HepG2 (cell line): ENCODE measurements at regions not wholly inside any gene's neighbourhood (a gene's known extent, or its start where the extent isn't known, plus 50 kb on each side); places are given as distances from the start of the nearest gene placed in this dataset.

ENCODE experiments used
- ATAC-seq: fragments of 200-7000 bp; cut with Tn5 transposase; 3 replicates; pipeline ENCODE4 v1.9.1; 2020; ENCODE audit warnings: mild to moderate bottlenecking, moderate library complexity
- BruUV-seq: library from RNA; stranded (reverse); fragments of 400-500 nt; replicated peaks from 2 replicates; lab custom pipeline; 2021; lab: Mats Ljungman, UMichigan
- CTCF ChIA-PET: fragments of 300-600 bp; formaldehyde crosslinking; extraction: SDS; loops from one replicate; lab custom pipeline; 2021; ENCODE audit warnings: low total read pairs, inconsistent platforms, low intra/inter-chr PET ratio; lab: Yijun Ruan, JAX
- POLR2A ChIA-PET: fragments of 350-600 bp; sonication (Branson Sonifier 250); formaldehyde crosslinking; loops from one replicate; lab custom pipeline; 2020; ENCODE audit warnings: antibody characterized with exemption, inconsistent platforms; lab: Yijun Ruan, JAX
- DNase-seq: peaks from one replicate; pipeline ENCODE4 v3.0.0-alpha.2; 2015; ENCODE audit warnings: low spot score
- FAIRE-seq: peaks from 3 replicates; lab custom pipeline; 2011; peaks lifted over from hg19 to GRCh38; lab: Jason Lieb, UNC
- H2AFZ ChIP-seq: one replicate; pipeline ENCODE4 v1.6.1; 2011; ENCODE audit warnings: low read length, inconsistent platforms
- H3K27ac ChIP-seq: fragments of 300-600 bp; 3 replicates; pipeline ENCODE4 v1.8.0; 2011; ENCODE audit warnings: mixed run types, mild to moderate bottlenecking, mixed read lengths, low read length, inconsistent platforms; ENCODE audit not compliant: insufficient read depth; ENCODE audit errors: extremely low read length
- H3K27me3 ChIP-seq, 2 experiments: fragments of 200-600 bp in 1 of 2; 2 replicates in 1 of 2; 3 replicates in 1 of 2; pipeline versions ENCODE4 v1.6.0 to v1.8.0; 2011; ENCODE audit warnings: low read length in 2 of 2, mild to moderate bottlenecking in 2 of 2, moderate library complexity in 2 of 2, inconsistent platforms in 1 of 2; ENCODE audit not compliant: insufficient read depth in 2 of 2, control insufficient read depth in 1 of 2
- H3K36me3 ChIP-seq, 2 experiments: fragments of 200-600 bp in 1 of 2; replicated peaks in 1 of 2; 2 replicates in 1 of 2; 3 replicates in 1 of 2; pipeline versions ENCODE4 v1.5.1 to v1.8.0; 2011; ENCODE audit warnings: low read length in 2 of 2, inconsistent platforms in 1 of 2; ENCODE audit not compliant: insufficient read depth in 2 of 2, control insufficient read depth in 1 of 2
- H3K4me1 ChIP-seq: 2 replicates; pipeline ENCODE4 v1.5.1; 2012; ENCODE audit warnings: low read length, inconsistent platforms; ENCODE audit not compliant: insufficient read depth
- H3K4me2 ChIP-seq: 2 replicates; pipeline ENCODE4 v1.6.0; 2011; ENCODE audit warnings: low read depth, low read length, inconsistent platforms
- H3K4me3 ChIP-seq, 3 experiments: fragments of 200-600 bp in 1 of 3; sonication (generic), shearing (Covaris generic) in 1 of 3; replicated peaks in 1 of 3; 2 replicates each; pipeline ENCODE4 v1.5.1; 2011 to 2016; ENCODE audit warnings: low read length in 3 of 3, inconsistent platforms in 2 of 3, low read depth in 2 of 3, mild to moderate bottlenecking in 2 of 3, control low read depth in 1 of 3, mixed read lengths in 1 of 3; ENCODE audit not compliant: insufficient read depth in 1 of 3
- H3K79me2 ChIP-seq: one replicate; pipeline ENCODE4 v1.6.1; 2011; ENCODE audit warnings: low read length, inconsistent platforms; ENCODE audit not compliant: insufficient read depth
- H3K9ac ChIP-seq: 2 replicates; pipeline ENCODE4 v1.6.0; 2011; ENCODE audit warnings: mild to moderate bottlenecking, low read depth, low read length, inconsistent platforms; ENCODE audit not compliant: insufficient read depth
- H3K9me3 ChIP-seq: 2 replicates; pipeline ENCODE4 v1.5.1; 2012; ENCODE audit warnings: mild to moderate bottlenecking, low read length
- H4K20me1 ChIP-seq: 2 replicates; pipeline ENCODE4 v1.6.0; 2011; ENCODE audit warnings: inconsistent platforms, mild to moderate bottlenecking, low read length, moderate library complexity; ENCODE audit not compliant: insufficient read depth
- CCDC6 ChIP-seq: sonication (generic); formaldehyde crosslinking; IDR thresholded peaks from 2 replicates; pipeline ENCODE4 v1.8.1; 2022; ENCODE audit warnings: mild to moderate bottlenecking, missing genetic modification reagents, moderate library complexity
- CTCF ChIP-seq: sonication (generic); formaldehyde crosslinking; IDR thresholded peaks from 2 replicates; pipeline ENCODE4 v1.5.0; 2020; ENCODE audit warnings: mild to moderate bottlenecking, missing genetic modification reagents, moderate library complexity
- GPN1 ChIP-seq: sonication (generic); formaldehyde crosslinking; IDR thresholded peaks from 2 replicates; pipeline ENCODE4 v1.5.1; 2020; ENCODE audit warnings: missing genetic modification reagents, borderline replicate concordance
- HOXD1 ChIP-seq: sonication (generic); formaldehyde crosslinking; IDR thresholded peaks from 2 replicates; pipeline ENCODE4 v1.5.0; 2020; ENCODE audit warnings: missing genetic modification reagents
- MZF1 ChIP-seq: sonication (generic); formaldehyde crosslinking; IDR thresholded peaks from 2 replicates; pipeline ENCODE4 v1.8.1; 2023; ENCODE audit warnings: mild to moderate bottlenecking, missing genetic modification reagents, borderline replicate concordance
- RAD21 ChIP-seq: fragments of 450-650 bp; formaldehyde crosslinking; IDR thresholded peaks from 2 replicates; pipeline ENCODE4 v1.5.0; 2020; ENCODE audit warnings: mild to moderate bottlenecking
- RXRA ChIP-seq: sonication (generic); formaldehyde crosslinking; IDR thresholded peaks from 2 replicates; pipeline ENCODE4 v1.5.1; 2020; ENCODE audit warnings: missing genetic modification reagents
- SMC3 ChIP-seq: IDR thresholded peaks from 2 replicates; pipeline ENCODE4 v1.6.1; 2011; ENCODE audit warnings: low read length, improper control_type of control experiment
- STAG1 ChIP-seq: sonication (generic); formaldehyde crosslinking; IDR thresholded peaks from 2 replicates; pipeline ENCODE4 v1.4.0; 2020; ENCODE audit warnings: missing genetic modification reagents
- ZNF260 ChIP-seq: sonication (generic); formaldehyde crosslinking; IDR thresholded peaks from 2 replicates; pipeline ENCODE4 v1.4.0; 2020; ENCODE audit warnings: missing genetic modification reagents, low read depth, mild to moderate bottlenecking, borderline replicate concordance
- ZNF484 ChIP-seq: sonication (generic); formaldehyde crosslinking; IDR thresholded peaks from 2 replicates; pipeline ENCODE4 v1.5.1; 2020; ENCODE audit warnings: mild to moderate bottlenecking, low read depth, missing genetic modification reagents, borderline replicate concordance
- WGBS: methylation state at CpG from one replicate; pipeline ENCODE4 v1.1.6; 2017; ENCODE audit warnings: low lambda C conversion rate; 5-methylcytosine and 5-hydroxymethylcytosine counted together
- in situ Hi-C: cut with HindIII; loops from 2 replicates; pipeline ENCODE4 v1.10.0; 2017; ENCODE audit warnings: low pct_unique_long_range_greater_than_20kb; ENCODE audit not compliant: extremely low pct_ligation_motif_present
- intact Hi-C: fragments of 100-400 bp; cut with micrococcal nuclease; formaldehyde crosslinking; loops from one replicate; pipeline ENCODE4 v1.10.0; 2022; ENCODE audit not compliant: unreplicated experiment

GRCh38 chr20:56171087-56172012, 77.2 kb upstream of the MC3R start:
- FAIRE-seq: peak; percentile 86
- Histone ChIP-seq H4K20me1 (no peaks in the 10 kb centered on the region), H3K27me3 (no peaks in the 10 kb centered on the region), H3K4me3 (no peak overlapping the region), H3K27ac (no peak overlapping the region), H3K4me2 (no peak overlapping the region), H2AFZ (no peak overlapping the region), H3K4me1 (no peaks in the 10 kb centered on the region), H3K9me3 (peaks cover 33% of the 10 kb centered on the region; the same call in 1 of the 2 replicates), H3K79me2 (no peaks in the 10 kb centered on the region), H3K36me3 (no peaks in the 10 kb centered on the region), H3K9ac (no peak overlapping the region)
- ChIA-PET POLR2A (no interaction called here), CTCF (interaction anchor here (2.1 kb wide), 1 partner anchor 1490 kb away, joined by 7 read pairs; no protein-coding TSS in a partner anchor)
- peak; percentile 41 for DNase-seq
- no TSS peak for BruUV-seq
- 24% methylated on average over 6 of the region's 6 CpGs for WGBS
- TF ChIP-seq ZNF260 (CRISPR knock-in tag): no peak
- TF ChIP-seq ZNF484 (CRISPR knock-in tag): no peak
- no peak for TF ChIP-seq CCDC6
- no peak for TF ChIP-seq RXRA (CRISPR knock-in tag)
- TF ChIP-seq MZF1 (CRISPR knock-in tag): no peak
- no peak for TF ChIP-seq HOXD1
- TF ChIP-seq GPN1: no peak
- peak; percentile 57; the same call in 1 of the 2 replicates for TF ChIP-seq RAD21 (CRISPR knock-in tag)
- TF ChIP-seq CTCF: peak; percentile 69
- peak; percentile 88 for TF ChIP-seq STAG1 (CRISPR knock-in tag)
- TF ChIP-seq SMC3: peak; percentile 60; the same call in 1 of the 2 replicates
- intact Hi-C loops: loop anchor here (5.0 kb wide), 1 partner anchor 754 kb away; no protein-coding TSS in a partner anchor
- peak; percentile 94 for ATAC-seq
- in situ Hi-C loops: no loop called here
